ENCODE measurements at regions not wholly inside any gene's neighbourhood (a gene's known extent, or its start where the extent isn't known, plus 50 kb on each side); places are given as distances from the start of the nearest gene placed in this dataset.

- TF ChIP-seq EZH2phosphoT487 (IDR thresholded peaks at IDR 0.05; ENCODE audit: borderline replicate concordance) (no peak), CTCF (conservative IDR thresholded peaks at IDR 0.05; ENCODE audit: low read length) (no peak)
Observed at GRCh38 chr11:127379686-127380085, 379.1 kb upstream of the KIRREL3 start.
